ENCODE measurements at regions not wholly inside any gene's neighbourhood (a gene's known extent, or its start where the extent isn't known, plus 50 kb on each side); places are given as distances from the start of the nearest gene placed in this dataset.
"Not testable (repeated sequence)": the region's sequence is repeated elsewhere in the genome, so short reads cannot be mapped to it uniquely, and the experiment has no call there.

DNA sequence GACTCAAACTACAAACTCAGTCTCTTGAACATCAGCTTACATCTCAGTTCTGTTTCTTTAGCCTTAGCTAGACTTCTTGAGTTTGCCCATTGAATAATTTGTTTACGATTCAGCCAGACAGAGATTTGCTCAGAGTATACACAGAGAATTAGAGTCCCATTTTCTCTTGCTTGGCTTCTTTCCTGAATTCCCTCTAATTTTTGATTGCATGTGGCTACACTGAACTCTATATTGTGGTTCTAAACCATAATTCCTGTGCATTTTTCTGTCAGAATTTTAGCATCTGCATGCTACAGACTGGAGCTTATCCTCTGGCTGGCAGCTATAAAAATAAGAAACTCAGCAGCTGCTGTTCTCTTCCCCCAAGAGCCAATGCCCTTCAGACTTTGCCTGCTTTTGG lies 354.9 kb downstream of the MDFIC start:
- no peak for DNase-seq (ENCODE audit: low spot score)

DNA sequence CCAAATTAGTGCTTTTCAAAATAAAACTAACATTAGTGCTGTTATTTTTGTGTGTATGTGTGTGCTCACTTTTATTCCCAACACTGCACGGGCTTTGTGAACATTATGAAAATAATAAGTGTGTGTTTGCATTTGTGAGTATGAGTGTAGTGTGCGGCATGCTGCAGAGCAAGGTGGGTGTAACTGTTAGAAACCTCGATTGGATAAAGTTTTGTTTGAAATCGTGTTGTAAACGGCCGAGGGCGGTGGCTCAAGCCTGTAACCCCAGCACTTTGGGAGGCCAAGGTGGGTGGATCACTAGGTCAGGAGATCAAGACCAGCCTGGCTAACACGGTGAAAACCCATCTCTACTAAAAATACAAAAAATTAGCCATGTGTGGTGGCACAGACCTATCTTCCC lies 352.0 kb downstream of the MDFIC start:
- not testable (repeated sequence) for DNase-seq (ENCODE audit: low spot score)

DNA sequence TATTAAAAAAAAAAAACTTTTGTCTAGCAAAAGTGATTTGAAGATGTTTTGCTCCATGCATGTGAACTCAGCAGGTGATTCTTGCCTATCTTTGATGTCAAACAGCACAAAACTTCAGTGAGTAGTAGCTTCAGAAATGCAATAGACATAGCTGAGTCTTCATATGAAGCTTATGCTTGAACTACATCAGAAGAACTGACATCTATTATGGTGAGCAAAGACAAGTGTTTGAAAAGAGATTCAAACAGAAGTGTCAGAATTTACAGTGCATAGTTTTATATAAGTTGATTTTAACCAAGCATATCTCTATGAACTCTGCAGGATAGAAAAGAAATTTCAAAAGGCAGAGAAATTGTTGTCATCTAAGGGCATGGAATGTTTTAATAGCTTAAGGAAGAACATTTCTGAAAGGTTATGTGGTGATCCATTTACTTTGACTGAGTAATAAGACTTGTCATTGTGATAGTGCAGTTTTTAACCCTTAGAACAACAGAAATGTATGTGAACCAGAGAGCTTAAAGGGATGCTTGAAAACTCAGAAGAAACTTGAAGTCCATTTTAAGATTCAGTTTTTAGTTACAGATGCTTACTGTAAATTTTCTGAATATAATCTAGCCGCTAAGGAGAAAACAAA lies 351.4 kb downstream of the MDFIC start:
- DNase-seq (ENCODE audit: low spot score), result no peak

DNA sequence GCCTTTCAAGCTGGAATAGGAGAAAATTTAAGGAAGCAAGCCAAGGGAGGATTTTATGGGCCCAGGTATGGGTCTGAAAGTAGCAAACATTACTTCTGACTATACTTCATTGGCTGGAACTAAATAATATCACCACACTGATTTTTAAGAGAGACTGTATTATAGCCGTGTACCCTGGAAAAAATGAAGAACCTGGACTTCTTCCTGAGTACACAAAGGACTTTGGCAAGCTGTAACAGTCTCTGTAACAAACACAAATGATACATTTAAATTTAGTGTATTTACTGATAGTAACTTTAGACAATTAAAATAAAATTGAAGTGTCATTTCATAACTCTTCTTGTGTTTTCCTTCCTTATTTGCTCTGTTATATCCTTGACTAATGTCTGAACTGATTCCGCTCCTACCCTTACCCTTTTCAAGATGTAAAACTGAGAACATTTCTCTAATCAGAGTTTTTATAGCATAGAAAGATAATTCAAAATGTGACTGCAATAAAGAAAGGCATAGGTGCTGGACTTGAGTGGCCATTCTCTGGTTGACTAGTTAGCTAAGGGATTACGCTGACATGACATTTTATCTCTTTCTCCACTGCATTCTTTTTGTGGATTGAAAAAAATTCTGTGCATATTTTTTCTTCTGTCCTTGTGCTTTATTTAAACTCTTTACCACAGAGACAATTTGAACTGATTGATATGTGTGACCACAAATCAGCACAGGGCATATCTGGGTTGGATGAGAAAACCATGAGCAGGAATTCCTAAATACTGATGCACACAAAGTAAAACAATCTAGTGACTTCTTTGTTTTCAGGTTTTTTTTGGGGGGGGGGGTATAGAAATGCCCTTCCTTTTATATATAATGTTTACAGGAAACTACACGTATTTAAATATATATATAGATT lies 349.7 kb downstream of the MDFIC start:
- DNase-seq (ENCODE audit: low spot score), result no peak

DNA sequence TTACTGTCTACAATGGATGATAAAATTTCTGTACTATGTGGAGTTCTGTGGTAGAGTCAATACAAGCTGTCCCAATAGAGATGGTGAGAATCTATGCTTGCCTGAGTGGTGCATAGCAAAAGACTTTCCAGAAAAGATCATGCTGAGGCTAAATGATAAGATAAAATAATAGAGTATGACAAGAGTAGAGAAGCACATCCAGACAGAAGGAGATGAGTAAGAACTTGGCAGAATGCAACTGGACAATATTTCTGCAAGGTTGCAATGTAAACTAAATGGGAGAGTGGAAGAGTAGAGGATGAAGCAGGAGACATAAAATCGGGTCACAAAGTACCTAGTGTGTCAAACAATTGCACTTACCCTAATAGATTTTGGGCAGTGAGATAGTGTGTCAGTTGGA lies 347.6 kb downstream of the MDFIC start:
- no peak for DNase-seq (ENCODE audit: low spot score)

DNA sequence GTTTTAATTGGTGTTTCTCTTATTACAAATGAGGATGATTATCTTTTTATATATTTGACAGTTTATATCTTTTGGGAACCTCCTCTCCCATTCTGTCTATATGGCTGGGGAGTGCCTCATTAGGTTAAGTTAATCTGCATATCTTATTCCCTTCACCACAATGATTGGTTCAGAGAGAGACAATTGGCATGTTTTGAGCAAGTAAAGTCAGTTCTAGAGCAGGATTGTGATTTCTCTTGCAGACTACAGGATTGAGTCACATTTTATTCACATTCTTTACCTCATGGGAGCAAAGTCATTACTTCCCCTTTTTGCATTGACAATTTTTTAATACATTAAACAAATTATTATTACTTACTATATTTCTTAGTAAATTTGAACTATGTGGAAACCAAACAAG lies 345.6 kb downstream of the MDFIC start:
- no peak for DNase-seq (ENCODE audit: low spot score)

DNA sequence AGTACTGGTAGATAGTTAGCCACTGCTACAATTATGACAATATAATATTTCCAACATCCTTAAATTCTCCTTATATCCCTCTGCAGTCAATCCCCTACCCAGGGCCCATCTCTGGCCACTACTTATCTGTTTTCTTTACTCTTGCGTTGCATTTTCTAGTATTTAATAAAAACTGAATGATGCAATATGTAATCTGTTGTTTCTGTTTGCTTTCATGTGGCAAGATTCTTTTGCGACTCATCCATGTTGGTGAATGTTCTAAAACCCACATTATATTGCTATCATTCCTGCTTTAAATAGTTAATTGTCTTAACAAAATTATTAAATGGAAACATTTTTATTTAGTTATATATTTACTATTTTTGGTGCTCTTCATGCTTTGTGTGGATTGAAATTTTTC lies 338.5 kb downstream of the MDFIC start:
- no peak for DNase-seq (ENCODE audit: low spot score)

DNA sequence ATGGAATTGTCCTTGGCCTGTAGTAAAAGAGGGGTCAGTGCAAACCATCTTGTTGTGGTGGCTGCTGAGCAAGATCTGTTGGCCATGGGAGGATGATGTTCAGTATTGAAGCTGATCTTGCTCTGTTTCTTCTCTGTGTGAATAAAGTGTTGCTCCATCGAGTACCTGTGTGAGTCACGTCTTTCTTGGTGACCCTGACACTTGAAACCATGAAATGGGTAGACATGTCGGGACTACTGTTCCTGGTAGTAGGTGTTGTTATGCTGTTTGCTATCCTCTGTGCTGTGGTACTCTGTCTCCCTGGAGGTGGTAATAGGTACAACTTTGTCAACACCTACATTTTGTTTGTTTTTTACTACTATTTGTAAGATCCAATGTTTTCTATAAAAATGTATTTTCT lies 330.6 kb downstream of the MDFIC start:
- no peak for DNase-seq (ENCODE audit: low spot score)

DNA sequence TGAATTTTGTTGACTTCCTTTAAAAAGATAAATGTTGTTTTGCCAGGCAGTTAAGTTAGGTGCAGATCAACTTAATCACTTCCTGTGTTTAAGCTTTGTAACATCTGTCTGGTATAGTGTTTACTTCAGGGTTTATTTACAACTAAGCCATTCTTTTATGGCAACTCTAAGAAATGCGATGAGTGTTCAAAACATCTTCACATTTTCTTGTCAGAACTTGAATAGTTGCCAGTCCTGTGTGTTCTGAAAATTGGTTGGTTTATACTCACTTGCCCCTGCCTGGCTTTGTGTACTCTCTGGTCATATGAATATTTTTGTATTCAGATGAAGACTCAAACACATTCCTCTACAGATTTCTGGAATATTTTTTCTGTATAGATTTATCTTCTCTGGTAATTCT lies 327.2 kb downstream of the MDFIC start:
- DNase-seq (ENCODE audit: low spot score), result no peak

DNA sequence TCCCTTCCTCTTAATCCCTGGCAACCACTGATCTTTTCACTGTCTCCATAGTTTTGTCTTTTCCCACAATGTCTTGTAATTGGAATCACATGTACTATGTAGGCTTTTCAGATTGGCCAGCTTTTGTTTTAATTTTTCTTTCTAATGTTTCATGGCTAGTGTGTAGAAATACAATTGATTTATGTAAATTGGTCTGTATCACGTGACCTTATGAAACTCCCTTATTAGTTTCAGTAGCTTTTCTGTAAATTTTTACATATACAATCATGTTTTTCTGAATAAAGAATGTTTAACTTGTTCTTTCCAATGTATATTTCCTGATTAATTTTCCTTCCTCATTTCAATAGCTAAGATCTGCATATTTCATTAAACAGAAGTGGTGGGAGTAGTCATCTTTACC lies 319.3 kb downstream of the MDFIC start:
- no peak for DNase-seq (ENCODE audit: low spot score)

DNA sequence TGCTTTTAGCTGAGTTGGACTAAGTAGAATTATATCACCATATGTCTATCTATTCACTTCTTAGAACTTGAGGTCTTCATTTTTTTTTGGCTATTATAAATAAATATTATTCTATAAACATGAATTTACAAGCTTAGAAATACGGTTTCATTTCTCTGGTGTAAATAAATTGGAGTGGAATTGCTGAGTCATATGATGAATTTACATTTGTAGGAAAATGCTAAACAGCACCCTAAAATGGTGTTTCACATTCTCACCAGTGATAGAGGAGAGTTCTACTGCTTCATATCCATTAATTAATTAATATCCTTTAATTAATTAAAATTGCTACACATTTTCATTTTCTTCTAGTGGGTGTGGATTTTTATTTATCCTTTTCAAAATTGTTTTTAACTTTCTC lies 318.3 kb downstream of the MDFIC start:
- DNase-seq (ENCODE audit: low spot score), result no peak

DNA sequence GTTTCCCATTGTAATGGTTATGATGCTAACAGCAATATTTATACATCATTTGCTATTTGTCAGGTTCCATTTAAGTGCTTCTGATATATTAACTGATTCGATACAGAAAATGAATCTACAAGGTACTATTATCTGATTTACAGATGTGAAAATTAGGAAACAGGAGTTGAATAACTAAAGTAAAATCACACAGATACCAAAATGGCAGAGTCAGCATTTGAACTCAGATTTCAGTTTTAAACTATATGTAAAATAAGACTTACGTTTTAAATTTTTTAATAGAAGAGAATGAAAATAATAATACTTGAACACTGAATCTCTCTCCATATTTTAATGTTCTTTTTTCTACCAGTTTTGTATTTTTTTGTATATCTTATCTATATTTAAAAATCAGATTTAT lies 313.2 kb downstream of the MDFIC start:
- DNase-seq (ENCODE audit: low spot score), result no peak

DNA sequence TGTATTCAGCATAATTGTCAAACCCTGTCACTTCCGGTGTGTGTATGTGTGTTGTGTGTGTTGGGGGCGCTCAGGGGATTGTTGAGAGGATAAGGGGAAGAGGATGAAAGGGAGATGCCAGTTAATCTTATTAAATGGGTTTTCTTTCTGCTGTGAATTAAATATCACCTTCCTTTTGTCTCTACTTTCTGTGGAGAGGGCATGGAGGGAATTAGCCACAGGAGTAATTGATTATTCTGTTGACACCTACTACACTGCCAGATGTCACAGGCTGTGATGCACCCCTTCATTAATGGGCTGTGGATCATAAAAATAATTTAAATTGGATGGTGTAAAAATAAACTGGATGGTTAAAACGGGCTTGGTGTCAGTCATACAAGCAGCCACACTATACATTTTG lies 311.9 kb downstream of the MDFIC start:
- DNase-seq (ENCODE audit: low spot score), result no peak

DNA sequence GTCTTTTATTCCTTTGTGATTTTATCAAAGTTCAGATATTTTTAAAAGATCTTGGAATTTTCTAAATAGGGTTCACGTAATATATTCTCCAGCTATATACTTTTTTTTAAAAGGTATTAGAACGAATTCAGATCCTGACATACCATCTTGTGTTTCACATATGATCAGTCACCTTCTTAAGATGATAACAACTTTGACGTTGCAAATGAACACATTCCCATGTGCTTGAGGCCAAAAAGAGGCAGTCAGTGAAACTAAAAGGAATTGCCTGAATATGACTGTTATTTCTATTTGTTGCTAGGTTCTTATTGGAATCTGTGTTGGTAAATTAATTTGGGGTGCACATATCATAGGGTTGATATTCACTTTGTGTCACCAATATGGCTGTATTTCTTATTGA lies 310.1 kb downstream of the MDFIC start:
- DNase-seq (ENCODE audit: low spot score), result no peak

DNA sequence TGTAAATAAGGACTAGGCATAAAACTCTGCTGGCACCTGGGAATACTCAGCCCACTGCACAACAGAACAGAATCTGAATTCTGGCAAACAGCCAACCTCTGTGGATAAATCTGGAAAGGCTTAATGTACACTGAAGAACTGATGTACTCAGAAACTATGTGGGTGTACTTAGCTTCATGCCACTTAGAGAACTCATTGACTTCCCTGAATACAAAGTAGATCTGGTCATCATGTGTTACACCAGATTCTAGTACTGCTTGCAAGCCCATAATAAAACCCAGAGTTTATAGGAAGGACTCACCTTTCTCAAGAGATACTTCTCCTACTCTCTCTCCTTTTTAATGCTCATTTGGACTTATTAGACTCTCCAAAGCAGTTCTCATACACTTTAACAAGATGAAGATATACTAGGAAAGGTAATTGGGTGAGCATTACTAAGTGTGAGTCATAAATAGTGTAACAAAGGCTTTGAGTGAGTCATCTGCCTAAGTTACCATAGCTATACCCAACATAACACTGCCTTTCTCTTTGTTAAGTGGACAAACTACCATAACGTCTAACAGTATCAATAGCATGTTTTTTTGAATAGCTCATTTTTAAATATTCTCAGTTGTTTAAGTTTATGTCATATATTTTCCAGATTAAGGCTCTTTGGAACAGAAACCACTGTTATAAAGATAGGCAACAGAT lies 309.1 kb downstream of the MDFIC start:
- no peak for DNase-seq (ENCODE audit: low spot score)

DNA sequence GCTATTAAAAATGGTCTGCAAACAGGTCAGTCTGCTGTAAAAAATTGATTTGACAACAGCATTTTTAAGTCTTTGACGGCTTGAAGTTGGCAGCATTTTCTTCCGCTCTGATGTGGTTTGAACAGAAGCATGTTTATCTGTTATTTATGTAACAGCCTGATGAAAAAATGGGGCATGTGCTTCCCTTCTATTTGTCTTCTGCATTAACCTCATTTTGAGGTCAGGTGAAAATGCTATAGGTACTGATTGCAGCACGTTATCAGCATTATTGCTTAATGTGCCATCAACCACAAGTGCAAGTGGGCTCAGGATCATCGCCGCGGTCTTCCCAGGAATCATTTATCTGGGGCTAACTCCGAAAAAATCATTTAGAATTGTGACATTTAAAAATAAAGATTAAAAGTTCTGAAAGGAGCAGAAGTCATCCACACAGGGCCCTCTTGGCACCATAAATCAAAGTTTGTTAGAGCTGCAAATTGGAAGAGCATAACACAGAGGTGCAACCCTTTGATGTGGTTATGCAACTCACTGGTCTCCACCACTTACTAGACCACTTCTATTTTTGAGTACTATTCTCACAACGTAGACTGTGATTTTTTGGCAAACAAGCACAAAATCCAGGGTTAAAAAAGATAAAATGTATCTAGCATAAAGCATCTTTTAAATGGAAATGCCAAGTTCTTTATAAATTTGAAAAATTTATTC lies 307.7 kb downstream of the MDFIC start:
- DNase-seq (ENCODE audit: low spot score), result no peak

DNA sequence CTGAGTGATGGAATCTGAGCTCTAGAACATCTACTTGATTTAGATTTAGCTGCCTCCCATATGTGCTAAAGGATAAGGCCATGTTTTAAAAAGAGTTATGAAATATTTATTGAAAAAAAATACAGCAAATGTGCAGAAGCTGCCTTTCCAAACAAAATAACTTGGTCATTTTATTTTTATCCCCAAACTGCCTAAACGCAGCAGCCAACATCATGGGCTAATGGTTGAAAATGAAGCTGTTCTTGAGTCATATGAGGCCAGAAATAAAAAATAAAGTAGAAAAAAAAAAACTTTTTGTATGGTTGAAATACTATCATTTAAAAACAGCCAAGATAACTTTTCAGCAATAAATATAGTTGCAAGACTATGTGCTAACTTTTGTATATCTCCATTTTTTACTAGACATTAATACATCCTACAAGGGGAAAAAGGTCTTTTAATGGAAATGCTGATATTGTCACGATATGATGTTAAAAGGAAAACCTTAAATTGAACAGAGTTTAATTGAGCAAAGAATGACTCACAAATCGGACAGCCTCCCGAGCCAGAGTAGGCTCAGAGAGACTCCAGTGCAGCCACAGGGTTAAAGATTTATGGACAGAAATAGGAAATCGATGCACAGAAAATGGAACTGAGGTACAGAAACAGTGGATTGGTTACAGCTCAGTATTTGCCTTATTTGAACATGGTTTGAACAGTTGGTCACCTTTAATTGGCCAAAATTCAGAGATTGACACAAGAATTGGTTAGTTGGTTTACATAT lies 305.8 kb downstream of the MDFIC start:
- no peak for DNase-seq (ENCODE audit: low spot score)

DNA sequence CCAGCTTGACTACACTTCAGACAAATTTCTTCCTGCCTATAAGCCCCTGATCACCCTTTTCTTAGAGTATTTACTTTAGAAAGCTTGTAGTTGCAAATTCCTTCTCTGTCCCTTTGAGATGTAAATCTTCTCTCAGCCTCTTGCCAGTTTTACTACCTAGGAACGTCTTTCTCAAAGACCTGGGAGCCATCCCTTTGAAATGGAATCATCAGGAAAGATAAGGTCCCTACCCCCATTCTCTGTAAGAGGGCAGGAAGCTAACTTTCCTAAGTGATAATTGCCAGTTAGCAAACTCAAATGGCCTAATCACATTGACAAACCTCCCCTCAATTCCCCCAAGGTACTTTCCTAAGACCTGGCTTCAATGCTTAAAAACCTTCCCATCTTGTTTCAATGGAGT lies 304.5 kb downstream of the MDFIC start:
- DNase-seq (ENCODE audit: low spot score), result no peak

DNA sequence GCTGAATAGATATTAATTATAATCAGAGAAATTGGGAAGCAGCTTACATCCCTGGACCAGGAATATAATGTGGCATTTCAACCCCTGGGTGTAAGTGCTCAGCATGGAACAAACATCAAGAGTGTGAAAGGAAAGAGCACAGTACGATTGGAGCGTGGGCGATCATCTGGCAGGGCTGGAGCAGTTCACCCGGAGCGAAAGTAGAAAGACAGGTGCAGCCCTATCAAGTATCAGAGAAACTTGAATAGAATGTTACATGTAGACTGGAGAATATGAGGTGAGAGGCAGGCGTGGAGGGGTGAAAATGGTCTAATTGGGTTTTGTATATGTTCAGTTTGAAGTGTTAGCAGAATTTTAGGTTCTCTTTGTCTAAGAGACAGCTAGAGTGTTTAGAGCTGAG lies 303.0 kb downstream of the MDFIC start:
- DNase-seq (ENCODE audit: low spot score), result no peak

DNA sequence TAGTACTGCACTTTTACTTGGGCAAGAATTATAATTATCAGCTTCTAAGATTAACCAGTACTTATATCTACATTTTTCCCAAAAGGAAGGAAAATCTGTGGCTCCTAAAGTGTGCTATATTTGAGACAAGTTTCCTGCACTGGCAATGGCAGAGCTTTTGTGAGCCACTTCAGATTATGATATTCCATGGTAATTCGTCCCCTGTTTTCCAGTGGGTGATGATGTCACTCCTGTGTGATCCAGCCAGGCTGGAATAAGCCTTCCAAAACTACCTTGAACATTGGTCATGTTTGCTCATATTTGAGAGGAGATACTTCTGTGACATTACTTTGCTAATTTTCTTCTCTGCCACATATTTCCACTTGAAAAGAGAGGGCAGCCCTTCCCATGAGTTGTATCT lies 302.1 kb downstream of the MDFIC start:
- DNase-seq (ENCODE audit: low spot score), result no peak

DNA sequence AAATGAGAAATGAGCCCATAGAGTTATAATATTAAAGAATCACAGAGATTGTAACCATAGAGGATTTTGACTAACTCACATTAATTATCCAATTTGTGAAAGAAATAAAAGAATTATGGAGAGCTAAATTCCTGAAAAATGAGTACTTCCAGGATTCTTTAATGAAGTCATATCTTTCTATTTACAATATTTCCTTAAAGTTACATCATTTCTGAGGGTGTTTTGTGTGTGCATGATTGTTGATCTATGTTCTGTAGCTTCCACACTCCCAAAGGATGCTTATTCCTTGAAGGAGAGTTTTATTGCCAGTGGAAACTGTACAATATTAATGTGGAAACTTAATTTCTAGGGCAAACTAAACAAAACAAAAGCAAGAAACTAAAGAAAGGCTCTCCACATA lies 299.6 kb downstream of the MDFIC start:
- DNase-seq (ENCODE audit: low spot score), result no peak

DNA sequence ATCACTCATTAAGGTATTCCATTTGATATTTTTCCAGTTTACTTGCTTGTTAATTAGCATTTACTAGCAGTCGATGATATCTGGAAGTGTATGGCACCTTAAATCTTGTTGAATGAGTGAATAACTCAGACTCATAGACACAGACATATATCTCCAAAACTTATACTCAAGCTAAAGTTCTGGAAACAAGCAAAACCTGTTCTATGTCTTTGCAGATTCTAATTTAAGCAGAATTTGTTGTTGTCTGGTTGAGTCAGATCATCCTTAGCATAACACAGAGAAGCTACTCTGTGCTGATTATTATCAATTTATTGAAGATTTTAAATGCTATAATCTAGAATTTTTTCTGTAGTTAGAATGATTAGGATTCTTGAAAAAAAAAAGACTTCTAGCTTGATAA lies 296.2 kb downstream of the MDFIC start:
- DNase-seq (ENCODE audit: low spot score), result no peak

Measured in NAMALWA (cell line).